Mucosa of descending colon (tissue), 3 donors: ENCODE measurements at regions not wholly inside any gene's neighbourhood (a gene's known extent, or its start where the extent isn't known, plus 50 kb on each side); places are given as distances from the start of the nearest gene placed in this dataset.

Experiments used
- ATAC-seq: fragments of 200-7000 bp; cut with Tn5 transposase; one replicate; pipeline ENCODE4 v1.9.1; 2020; ENCODE audit warnings: mild to moderate bottlenecking, moderate library complexity
- DNase-seq, 3 donors: peaks; one replicate each; pipeline ENCODE4 v3.0.0-alpha.2; 2020
- H3K36me3 ChIP-seq: fragments of 200-600 bp; one replicate; pipeline ENCODE4 v1.8.0; 2021; ENCODE audit warnings: low read depth, mild to moderate bottlenecking
- H3K4me1 ChIP-seq: fragments of 200-600 bp; one replicate; pipeline ENCODE4 v1.8.0; 2021; ENCODE audit warnings: low read depth, mild to moderate bottlenecking
- H3K4me3 ChIP-seq: fragments of 200-600 bp; one replicate; pipeline ENCODE4 v1.8.0; 2021; ENCODE audit warnings: mild to moderate bottlenecking
- H3K9me3 ChIP-seq: fragments of 200-600 bp; one replicate; pipeline ENCODE4 v1.8.0; 2021; ENCODE audit warnings: mild to moderate bottlenecking
- intact Hi-C, 2 donors: fragments of 100-400 bp; cut with DNase I in 1 of 2; cut with micrococcal nuclease in 1 of 2; formaldehyde crosslinking; loops; one replicate each; pipeline versions ENCODE4 v1.11.0 to v1.11.1; 2022; cut with DNase I, micrococcal nuclease
- TF ChIP-seq, protein P1 (sequence below): fragments of 200-600 bp; IDR thresholded peaks from one replicate; pipeline ENCODE4 v1.8.0; 2022; ENCODE audit warnings: antibody characterized with exemption, mild to moderate bottlenecking
- donor health status: DM: no; HTN: no; CAD: no; lungs with moderate emphysema.
- donor health status: DM: no; HTN: no; CAD: no.
- donor health status: DM: no; HTN: yes; CAD: no.

- intact Hi-C loops, result no loop called here
- H3K4me3 ChIP-seq, result no peak overlapping the region
- TF ChIP-seq, protein P1, sequence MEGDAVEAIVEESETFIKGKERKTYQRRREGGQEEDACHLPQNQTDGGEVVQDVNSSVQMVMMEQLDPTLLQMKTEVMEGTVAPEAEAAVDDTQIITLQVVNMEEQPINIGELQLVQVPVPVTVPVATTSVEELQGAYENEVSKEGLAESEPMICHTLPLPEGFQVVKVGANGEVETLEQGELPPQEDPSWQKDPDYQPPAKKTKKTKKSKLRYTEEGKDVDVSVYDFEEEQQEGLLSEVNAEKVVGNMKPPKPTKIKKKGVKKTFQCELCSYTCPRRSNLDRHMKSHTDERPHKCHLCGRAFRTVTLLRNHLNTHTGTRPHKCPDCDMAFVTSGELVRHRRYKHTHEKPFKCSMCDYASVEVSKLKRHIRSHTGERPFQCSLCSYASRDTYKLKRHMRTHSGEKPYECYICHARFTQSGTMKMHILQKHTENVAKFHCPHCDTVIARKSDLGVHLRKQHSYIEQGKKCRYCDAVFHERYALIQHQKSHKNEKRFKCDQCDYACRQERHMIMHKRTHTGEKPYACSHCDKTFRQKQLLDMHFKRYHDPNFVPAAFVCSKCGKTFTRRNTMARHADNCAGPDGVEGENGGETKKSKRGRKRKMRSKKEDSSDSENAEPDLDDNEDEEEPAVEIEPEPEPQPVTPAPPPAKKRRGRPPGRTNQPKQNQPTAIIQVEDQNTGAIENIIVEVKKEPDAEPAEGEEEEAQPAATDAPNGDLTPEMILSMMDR, result no peak
- ATAC-seq (no peak), DNase-seq (no peak)
- H3K4me1 ChIP-seq, result no peaks in the 10 kb centered on the region
- H3K36me3 ChIP-seq, result no peaks in the 10 kb centered on the region
- no peaks in the 10 kb centered on the region for H3K9me3 ChIP-seq
Measured at GRCh38 chr22:49359076-49359475, 468.6 kb downstream of the BRD1 start.

DNA sequence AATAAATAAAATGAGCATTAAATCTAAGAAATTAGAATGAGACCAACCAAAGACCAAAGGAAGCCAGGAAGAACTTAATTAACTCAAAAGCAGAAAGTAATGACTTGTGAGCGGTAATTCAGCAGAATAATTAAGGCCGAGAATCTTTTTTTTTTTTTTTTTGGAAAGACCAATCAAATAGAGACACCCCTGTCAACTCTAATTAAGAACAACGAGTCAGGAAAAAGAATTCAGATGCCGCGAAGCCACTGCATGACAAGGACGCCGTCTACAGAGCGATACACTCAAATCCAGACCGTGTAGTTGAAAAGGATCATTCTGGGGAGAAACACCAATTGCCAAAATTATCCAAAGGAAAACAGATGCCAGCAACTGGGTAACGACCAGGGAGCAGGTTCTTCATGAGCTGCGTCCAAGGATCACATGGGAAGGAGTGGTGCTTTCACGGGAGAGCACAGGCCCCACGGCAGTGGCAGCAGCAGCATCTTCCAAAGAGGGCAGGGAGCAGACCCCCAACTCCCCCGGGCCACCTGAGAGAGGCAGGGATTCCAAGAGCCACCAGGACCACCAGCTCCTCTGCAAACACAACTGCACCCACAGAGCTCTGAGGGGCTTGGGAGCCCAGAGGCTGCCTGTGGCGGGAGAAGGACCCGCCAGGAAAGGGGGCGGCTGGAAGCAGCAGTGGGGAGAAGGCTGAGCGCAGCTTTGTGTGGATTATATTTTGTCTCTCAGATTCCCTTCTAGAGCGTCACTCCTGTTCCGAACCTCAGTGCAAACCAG, 469.8 kb downstream of the BRD1 start:
- TF ChIP-seq, protein P1, result no peak
- no peaks in the 10 kb centered on the region for H3K9me3 ChIP-seq
- intact Hi-C loops, result no loop called here
- no peaks in the 10 kb centered on the region for H3K4me1 ChIP-seq
- ATAC-seq (no peak), DNase-seq (no peak)
- no peak overlapping the region for H3K4me3 ChIP-seq
- H3K36me3 ChIP-seq, result no peaks in the 10 kb centered on the region

GRCh38 chr22:49356428-49356827, 471.2 kb downstream of the BRD1 start:
- Histone ChIP-seq H3K4me3 (no peak overlapping the region), H3K4me1 (no peaks in the 10 kb centered on the region), H3K9me3 (no peaks in the 10 kb centered on the region), H3K36me3 (no peaks in the 10 kb centered on the region)
- no peak for ATAC-seq
- intact Hi-C loops, result no loop called here
- no peak for DNase-seq
- TF ChIP-seq, protein P1, result no peak

DNA sequence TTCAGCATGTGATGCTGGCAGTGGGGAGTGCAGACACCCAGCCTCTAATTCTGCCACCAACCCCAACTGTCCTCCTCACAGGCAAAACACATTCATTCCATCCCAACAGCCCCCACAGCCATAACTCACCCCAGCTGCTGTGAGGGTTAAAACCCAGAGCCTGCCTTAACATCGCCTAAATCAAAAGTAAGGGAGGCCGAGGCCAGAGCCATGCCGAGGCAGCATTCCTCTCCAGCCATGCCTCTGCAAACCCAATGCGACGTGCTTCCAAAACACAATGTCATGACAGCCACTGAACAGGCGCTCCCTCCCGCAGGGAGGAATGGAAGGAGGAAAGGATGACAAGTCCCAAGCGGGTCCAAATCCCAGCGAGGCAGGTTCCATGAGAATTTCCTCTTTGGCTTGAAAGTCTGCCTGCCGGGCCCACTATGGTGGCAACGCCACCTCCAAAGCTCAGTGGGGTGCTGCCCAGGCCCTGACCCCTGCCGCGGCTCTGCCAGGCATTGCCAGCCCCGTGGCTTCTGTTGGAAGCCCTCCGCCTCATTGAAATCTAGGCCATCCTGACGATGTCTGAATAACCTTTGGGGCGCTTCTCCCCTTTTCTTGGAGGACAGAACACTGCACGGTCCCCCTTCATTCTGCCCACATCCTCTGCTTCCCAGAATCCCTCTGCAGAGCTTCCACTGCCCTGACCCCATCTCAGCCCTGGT, 472.3 kb downstream of the BRD1 start:
- H3K4me1 ChIP-seq, result no peaks in the 10 kb centered on the region
- no peak overlapping the region for H3K4me3 ChIP-seq
- H3K9me3 ChIP-seq, result no peaks in the 10 kb centered on the region
- ATAC-seq, result no peak
- no peak for DNase-seq
- TF ChIP-seq, protein P1, result no peak
- H3K36me3 ChIP-seq, result no peaks in the 10 kb centered on the region
- intact Hi-C loops, result no loop called here

DNA sequence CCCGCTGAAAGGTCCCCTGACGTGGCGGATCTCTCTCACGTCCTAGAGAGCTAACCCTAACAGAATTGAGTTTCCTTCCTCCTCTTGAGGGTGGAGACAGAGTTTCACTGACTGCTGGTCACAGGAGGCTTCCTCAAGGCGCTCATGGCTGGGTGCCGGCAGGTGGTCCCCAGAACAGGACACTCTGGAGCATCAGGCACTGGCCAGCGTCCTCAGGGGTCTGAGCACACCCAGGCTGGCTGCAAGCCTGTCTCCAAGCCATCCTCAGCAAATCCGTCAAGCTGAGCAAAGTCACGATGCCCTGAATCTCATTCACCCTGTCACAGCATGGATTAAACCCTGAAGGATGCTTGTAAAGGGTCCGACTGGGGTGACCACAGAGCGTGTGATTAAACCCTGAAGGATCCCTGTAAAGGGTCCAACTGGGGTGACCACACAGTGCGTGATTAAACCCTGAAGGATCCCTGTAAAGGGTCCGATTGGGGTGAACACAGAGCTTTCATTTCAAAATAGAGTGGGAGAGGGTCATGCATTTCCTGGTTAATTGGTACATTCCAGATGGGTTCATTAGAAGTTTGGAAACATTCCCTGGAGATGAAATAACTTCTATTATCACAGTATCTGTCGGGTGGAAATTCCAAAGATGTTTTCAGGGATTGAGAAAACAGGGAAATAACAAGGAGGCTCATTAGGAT, 473.0 kb downstream of the BRD1 start:
- no peaks in the 10 kb centered on the region for H3K4me1 ChIP-seq
- no peak for DNase-seq
- no peak for ATAC-seq
- H3K9me3 ChIP-seq, result no peaks in the 10 kb centered on the region
- no peaks in the 10 kb centered on the region for H3K36me3 ChIP-seq
- no peak overlapping the region for H3K4me3 ChIP-seq
- intact Hi-C loops, result no loop called here
- TF ChIP-seq, protein P1, result no peak
